Neural cell (in vitro differentiated cells): ENCODE measurements at regions not wholly inside any gene's neighbourhood (a gene's known extent, or its start where the extent isn't known, plus 50 kb on each side); places are given as distances from the start of the nearest gene placed in this dataset.

Experiments
- H2AFZ ChIP-seq: fragments of 200-600, 300-800 bp; sonication (generic), shearing (Covaris generic); 2 replicates; pipeline ENCODE4 v1.6.0; 2014; ENCODE audit warnings: low read depth, mild to moderate bottlenecking, antibody characterized with exemption, low read length, moderate library complexity
- H3F3A ChIP-seq: fragments of 200-600 bp; shearing (Covaris generic); 2 replicates; pipeline ENCODE4 v1.6.1; 2016; ENCODE audit warnings: mild to moderate bottlenecking, moderate library complexity, mixed read lengths, antibody characterized with exemption, low read length; ENCODE audit not compliant: insufficient read depth, poor library complexity, severe bottlenecking
- H3K27ac ChIP-seq: fragments of 200-600, 300-800 bp; sonication (generic), shearing (Covaris generic); 2 replicates; pipeline ENCODE4 v1.5.1; 2014; ENCODE audit warnings: mild to moderate bottlenecking, low read length, moderate library complexity
- H3K27me3 ChIP-seq: fragments of 300-800, 200-600 bp; sonication (generic), shearing (Covaris generic); 2 replicates; pipeline ENCODE4 v1.6.0; 2014; ENCODE audit warnings: mild to moderate bottlenecking, low read depth, low read length, moderate library complexity; ENCODE audit not compliant: insufficient read depth
- H3K36me3 ChIP-seq: fragments of 300-800, 200-600 bp; sonication (generic), shearing (Covaris generic); 2 replicates; pipeline ENCODE4 v1.5.1; 2014; ENCODE audit warnings: mild to moderate bottlenecking, antibody characterized with exemption, low read length, moderate library complexity; ENCODE audit not compliant: insufficient read depth
- H3K4me2 ChIP-seq: fragments of 300-800, 200-600 bp; sonication (generic), shearing (Covaris generic); 2 replicates; pipeline ENCODE4 v1.6.0; 2014; ENCODE audit warnings: mild to moderate bottlenecking, low read length
- H3K4me3 ChIP-seq: fragments of 300-800, 200-600 bp; sonication (generic), shearing (Covaris generic); 2 replicates; pipeline ENCODE4 v1.5.1; 2014; ENCODE audit warnings: mild to moderate bottlenecking, low read length, moderate library complexity
- H3K79me2 ChIP-seq: fragments of 200-600 bp; shearing (Covaris generic); replicated peaks from 2 replicates; pipeline ENCODE4 v1.6.0; 2014; ENCODE audit warnings: mild to moderate bottlenecking, low read length, moderate library complexity; ENCODE audit not compliant: insufficient read depth
- H3K9ac ChIP-seq: fragments of 300-800, 200-600 bp; sonication (generic), shearing (Covaris generic); 2 replicates; pipeline ENCODE4 v1.6.1; 2016; ENCODE audit warnings: mild to moderate bottlenecking, low read length, mixed read lengths
- H3K9me2 ChIP-seq: fragments of 200-600 bp; shearing (Covaris generic); 2 replicates; pipeline ENCODE4 v1.6.1; 2016; ENCODE audit warnings: mild to moderate bottlenecking, low read length, mixed read lengths; ENCODE audit not compliant: insufficient read depth
- H3K9me3 ChIP-seq: fragments of 200-600, 300-800 bp; sonication (generic), shearing (Covaris generic); 2 replicates; pipeline ENCODE4 v1.6.1; 2016; ENCODE audit warnings: mild to moderate bottlenecking, mixed run types, low read length, moderate library complexity, mixed read lengths
- H4K20me1 ChIP-seq: fragments of 200-600 bp; shearing (Covaris generic); 2 replicates; pipeline ENCODE4 v1.6.1; 2016; ENCODE audit warnings: mild to moderate bottlenecking, mixed run types; ENCODE audit not compliant: insufficient read depth
- EZH2 ChIP-seq: fragments of 200-600, 300-800 bp; shearing (Covaris generic), sonication (generic); IDR thresholded peaks from 2 replicates; pipeline ENCODE4 v1.6.1; 2014; ENCODE audit warnings: antibody characterized with exemption, low read length, borderline replicate concordance, mild to moderate bottlenecking; ENCODE audit not compliant: insufficient read depth, poor library complexity, severe bottlenecking
- MXI1 ChIP-seq: fragments of 450-650 bp; conservative IDR thresholded peaks from 2 replicates; pipeline ENCODE4 v1.6.1; 2014; ENCODE audit warnings: antibody characterized with exemption, mild to moderate bottlenecking; ENCODE audit not compliant: poor library complexity, severe bottlenecking
- POLR2AphosphoS5 ChIP-seq: IDR thresholded peaks from 2 replicates; pipeline ENCODE4 v1.6.1; 2012
- REST ChIP-seq: IDR thresholded peaks from 2 replicates; pipeline ENCODE4 v1.6.1; 2012; ENCODE audit warnings: borderline replicate concordance
- TF ChIP-seq, protein P1 (sequence below): fragments of 450-650 bp; IDR thresholded peaks from 2 replicates; pipeline ENCODE4 v1.5.1; 2014; ENCODE audit warnings: antibody characterized with exemption, mild to moderate bottlenecking, moderate library complexity; ENCODE audit not compliant: poor library complexity, severe bottlenecking

DNA sequence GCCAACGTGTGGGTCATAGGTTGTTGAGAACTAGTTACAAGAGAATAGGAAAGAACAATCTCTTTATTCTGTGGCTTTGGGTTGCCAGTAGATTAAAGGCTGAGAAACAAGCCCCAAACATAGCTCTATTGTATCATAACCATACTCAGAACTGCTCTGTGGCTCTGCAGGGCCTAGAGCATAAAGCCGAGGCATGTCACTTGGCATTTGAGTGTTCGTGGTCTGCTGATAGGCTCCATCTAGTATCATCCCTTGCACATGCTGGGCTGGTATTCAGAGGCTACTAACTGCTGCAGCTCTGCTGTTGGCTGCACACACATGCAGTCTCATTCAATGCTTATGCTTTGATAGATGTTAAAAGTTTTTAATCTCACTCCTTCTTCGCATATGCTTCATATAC, 157.9 kb downstream of the OGFRL1 start:
- Histone ChIP-seq H3K27me3 (no peaks in the 10 kb centered on the region), H3K9ac (no peak overlapping the region), H3K27ac (no peak overlapping the region), H3K9me2 (no peaks in the 10 kb centered on the region), H3F3A (no peaks in the 10 kb centered on the region), H2AFZ (no peak overlapping the region), H3K4me3 (no peak overlapping the region), H3K4me2 (no peak overlapping the region), H3K9me3 (no peaks in the 10 kb centered on the region), H3K79me2 (no peaks in the 10 kb centered on the region), H4K20me1 (no peaks in the 10 kb centered on the region), H3K36me3 (no peaks in the 10 kb centered on the region)
- TF ChIP-seq REST, result no peak

GRCh38 chr6:71452697-71453370, 164.2 kb downstream of the OGFRL1 start:
- TF ChIP-seq POLR2AphosphoS5 (no peak), EZH2 (no peak), MXI1 (no peak), REST (no peak)
- TF ChIP-seq, protein P1, sequence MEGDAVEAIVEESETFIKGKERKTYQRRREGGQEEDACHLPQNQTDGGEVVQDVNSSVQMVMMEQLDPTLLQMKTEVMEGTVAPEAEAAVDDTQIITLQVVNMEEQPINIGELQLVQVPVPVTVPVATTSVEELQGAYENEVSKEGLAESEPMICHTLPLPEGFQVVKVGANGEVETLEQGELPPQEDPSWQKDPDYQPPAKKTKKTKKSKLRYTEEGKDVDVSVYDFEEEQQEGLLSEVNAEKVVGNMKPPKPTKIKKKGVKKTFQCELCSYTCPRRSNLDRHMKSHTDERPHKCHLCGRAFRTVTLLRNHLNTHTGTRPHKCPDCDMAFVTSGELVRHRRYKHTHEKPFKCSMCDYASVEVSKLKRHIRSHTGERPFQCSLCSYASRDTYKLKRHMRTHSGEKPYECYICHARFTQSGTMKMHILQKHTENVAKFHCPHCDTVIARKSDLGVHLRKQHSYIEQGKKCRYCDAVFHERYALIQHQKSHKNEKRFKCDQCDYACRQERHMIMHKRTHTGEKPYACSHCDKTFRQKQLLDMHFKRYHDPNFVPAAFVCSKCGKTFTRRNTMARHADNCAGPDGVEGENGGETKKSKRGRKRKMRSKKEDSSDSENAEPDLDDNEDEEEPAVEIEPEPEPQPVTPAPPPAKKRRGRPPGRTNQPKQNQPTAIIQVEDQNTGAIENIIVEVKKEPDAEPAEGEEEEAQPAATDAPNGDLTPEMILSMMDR, result no peak
- Histone ChIP-seq H3F3A (no peaks in the 10 kb centered on the region), H3K27ac (no peak overlapping the region), H3K9me2 (no peaks in the 10 kb centered on the region), H3K9me3 (no peaks in the 10 kb centered on the region), H2AFZ (no peak overlapping the region), H3K4me2 (no peak overlapping the region), H3K4me3 (no peak overlapping the region), H3K36me3 (no peaks in the 10 kb centered on the region), H4K20me1 (no peaks in the 10 kb centered on the region), H3K9ac (no peak overlapping the region), H3K79me2 (no peaks in the 10 kb centered on the region), H3K27me3 (no peaks in the 10 kb centered on the region)
